ENCODE measurements at regions not wholly inside any gene's neighbourhood (a gene's known extent, or its start where the extent isn't known, plus 50 kb on each side); places are given as distances from the start of the nearest gene placed in this dataset.
"Not testable (repeated sequence)": the region's sequence is repeated elsewhere in the genome, so short reads cannot be mapped to it uniquely, and the experiment has no call there.

DNA sequence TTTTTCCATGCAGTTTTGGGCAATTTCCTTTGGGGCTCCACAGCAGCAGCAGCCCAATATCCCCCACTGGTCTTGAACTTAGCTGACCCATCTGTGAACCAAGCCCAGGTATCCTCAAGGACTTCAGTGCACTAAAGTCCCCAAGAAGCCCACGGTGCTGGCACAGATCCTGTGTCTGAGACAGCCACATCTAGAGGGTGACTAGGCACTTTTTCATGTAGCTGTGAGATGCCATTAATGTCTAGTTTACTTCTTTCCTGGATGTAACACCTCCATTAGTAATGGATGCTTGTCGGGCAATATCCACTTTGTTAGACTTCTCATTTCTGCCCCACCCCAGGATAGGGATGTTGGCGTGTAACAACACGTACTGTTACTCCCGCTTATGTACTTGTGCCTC is 117.9 kb downstream of the GPCPD1 start:
- DNase-seq: no peak

DNA sequence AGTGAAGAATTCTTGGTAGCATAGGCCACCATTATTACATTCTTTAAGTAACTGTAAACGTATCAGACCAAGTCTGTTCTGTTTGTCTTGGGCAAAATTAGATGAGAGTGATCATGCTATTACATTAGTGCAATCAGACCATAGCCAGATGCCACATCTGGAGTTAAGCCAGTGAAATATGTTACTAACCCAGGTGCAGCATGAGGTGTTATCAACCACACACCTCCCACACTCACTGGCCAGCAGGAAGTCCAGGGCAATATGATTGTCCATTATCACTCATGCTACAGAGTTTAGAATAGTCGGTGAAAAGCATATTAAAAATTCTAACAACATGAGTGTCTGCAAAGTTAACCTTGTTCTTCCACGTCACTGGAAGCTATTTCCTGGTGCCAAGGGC is 119.4 kb downstream of the GPCPD1 start:
- DNase-seq: no peak

- no peak for DNase-seq
Observed at GRCh38 chr20:5489601-5490000, 121.2 kb downstream of the GPCPD1 start.

GRCh38 chr20:5488823-5489222 is 122.0 kb downstream of the GPCPD1 start:
- no peak for DNase-seq

- no peak for DNase-seq
Observed at GRCh38 chr20:5486377-5487054, 124.3 kb downstream of the GPCPD1 start.

DNA sequence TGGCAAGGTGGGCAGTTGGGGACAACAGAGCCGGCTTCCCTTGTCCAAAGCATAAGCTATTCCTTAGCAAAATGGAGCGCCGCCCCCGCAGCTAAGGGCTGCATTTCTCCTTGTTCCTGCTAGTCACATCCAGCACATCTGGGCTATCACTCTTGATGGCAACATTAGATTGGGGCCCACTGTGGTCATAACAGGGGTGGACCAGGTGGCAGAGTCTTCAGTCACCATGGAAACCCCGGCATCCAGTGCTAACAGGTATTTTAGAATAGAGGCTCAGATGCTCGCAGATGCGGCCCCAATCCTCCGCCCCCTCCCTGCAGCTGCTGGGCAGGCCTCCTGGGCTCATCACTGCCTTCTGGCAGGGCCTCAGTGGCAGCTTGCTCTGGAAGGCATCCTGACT is 125.9 kb downstream of the GPCPD1 start:
- no peak for DNase-seq

GRCh38 chr20:5484346-5484745 is 126.5 kb downstream of the GPCPD1 start:
- peak; percentile 33 to 62 for DNase-seq

GRCh38 chr20:5482791-5483190 is 128.0 kb downstream of the GPCPD1 start:
- DNase-seq: peak; percentile 92 to 95

GRCh38 chr20:5481872-5482271 is 128.9 kb downstream of the GPCPD1 start:
- DNase-seq: no peak

DNA sequence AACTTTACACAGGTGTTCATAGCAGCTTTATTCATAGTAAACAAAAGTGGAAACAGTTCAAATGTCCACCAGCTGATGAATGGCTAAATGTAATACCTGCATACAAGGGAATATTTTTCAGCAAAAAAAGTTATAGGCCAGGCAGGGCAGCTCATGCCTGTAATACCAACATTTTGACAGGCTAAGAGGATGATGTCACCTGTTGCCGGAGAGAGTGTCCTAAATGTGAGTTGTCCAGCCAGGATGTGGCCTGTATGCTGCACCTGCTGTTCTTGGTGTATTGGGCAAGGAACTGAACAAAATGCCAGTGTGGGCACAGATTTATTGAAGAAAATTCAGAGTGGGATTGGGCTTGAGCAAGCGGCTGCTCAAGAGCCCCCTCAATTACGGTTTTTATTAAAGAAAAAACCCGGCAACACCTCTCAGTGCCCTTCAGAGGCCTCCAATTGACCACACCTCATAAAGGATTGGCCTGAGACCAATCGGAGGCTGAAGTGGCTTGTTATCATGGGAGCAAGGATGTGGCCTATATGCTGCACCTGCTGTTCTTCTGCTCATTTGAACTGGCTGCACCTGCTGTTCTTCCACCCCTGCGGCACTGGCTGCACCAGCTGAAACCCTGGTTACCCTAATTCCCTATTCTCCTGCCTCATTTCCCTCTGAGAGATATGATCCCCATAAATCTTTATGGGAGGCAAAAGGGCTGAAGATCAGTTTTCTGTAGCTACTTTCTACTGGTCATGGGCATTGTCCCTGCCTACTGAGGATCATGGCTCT is 129.8 kb downstream of the GPCPD1 start:
- DNase-seq: peak; percentile 97 to 98

DNA sequence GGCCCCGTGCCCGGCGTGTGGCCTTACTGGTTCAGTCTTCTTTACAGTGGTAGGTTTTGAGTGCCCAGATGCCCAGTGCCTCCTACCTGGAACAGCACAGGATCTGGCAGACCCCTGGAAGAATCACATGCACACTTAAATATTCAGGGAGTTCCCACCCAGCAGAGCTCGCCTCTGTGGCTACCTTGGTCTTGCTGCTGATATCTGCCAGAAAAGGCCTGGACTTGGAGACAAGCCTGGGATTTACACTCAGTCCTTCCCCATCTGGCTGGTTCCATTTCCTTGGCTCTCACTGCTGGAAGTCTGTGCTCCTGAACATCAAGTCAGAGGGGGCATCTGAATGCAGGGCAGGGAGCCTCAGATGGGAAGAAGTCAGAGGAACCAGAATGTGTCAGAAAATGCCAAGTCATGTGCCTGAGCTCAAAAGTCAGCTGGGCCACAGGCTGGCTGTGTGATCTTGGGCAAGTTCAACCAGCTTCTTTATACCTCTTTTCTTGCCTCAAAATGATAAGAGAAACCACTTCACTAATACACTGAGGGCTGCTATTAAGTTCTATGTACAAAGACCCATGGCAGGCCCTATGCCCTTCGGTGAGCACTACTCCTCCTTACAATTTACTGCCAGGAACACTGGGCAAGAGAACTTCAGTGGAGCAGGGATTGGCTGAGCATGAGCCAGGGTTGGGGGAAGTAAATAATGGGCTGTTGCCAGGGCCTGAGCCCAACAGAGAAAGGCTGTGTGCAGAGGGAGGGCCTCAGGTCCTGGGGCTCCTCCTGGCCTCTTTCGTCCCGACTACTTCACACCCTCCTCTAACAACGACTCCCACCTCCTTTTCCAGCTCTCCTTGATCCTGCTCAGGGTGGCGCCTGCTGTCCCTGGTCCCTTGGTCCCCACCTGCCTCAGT is 135.9 kb downstream of the GPCPD1 start:
- no peak for DNase-seq

DNA sequence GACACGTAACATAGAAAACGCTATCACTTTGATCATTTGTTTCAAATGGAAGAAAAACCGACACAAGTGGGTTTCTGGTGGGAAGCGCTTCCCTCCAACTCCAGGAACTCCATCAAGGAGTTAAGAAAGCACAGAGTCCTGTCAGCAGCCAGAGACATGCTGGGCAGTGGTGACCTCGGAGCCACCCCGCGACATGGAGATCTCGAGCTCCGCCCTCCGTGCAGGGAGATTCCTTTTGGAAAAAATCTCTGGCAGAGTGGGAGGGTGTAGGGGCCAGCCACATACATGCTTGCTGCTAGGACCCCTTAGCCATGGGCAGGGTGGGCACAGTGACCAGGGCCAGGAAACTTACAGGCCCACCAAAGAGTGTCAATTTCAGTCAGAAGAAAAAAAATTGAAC is 138.9 kb downstream of the GPCPD1 start:
- DNase-seq: not testable (repeated sequence)

- no peak for DNase-seq
Observed at GRCh38 chr20:5471368-5471767, 139.4 kb downstream of the GPCPD1 start.

DNA sequence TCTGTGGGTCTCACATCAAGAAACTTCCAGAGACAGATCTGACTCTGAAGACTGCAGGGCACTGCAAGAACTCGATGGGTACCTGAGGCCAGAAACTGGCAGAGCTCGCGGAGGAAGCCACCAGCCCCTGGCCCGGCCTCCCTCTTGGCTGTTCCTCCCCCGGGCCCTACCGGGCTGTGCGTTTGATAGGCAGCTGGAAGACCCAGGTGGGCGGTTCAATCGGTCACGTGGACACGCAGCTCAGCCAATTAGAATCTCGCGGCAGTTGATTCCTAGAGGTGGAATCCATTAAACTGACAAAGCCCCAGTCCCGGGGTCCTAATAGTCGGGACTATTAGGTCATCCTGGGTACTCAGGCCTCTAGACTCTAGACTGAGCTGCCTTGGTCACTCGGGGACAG is 139.9 kb downstream of the GPCPD1 start:
- peak; percentile 73 to 82 for DNase-seq

DNA sequence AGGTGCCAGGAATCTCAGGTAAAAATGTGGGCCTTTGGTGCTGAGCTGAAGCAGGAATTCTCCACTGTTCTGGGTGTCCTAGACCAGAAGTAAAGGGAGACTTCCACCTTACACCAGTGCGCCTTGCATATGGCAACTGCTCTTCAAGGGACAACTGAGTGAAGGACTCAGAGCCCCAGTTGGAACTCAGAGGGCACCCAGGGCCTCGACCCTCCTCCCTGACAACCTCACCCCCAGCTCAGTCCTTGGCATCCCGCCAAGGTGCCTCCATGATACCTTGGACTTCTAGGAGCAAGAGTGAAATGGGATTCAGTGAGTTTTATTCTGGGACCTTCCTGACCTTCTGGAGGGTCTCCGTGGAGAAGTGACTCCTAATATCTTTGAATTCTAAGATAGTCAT is 140.3 kb downstream of the GPCPD1 start:
- no peak for DNase-seq

GRCh38 chr20:5469111-5469510 is 141.7 kb downstream of the GPCPD1 start:
- peak; percentile 36 to 41 for DNase-seq

- DNase-seq: no peak
Observed at GRCh38 chr20:5467086-5467485, 143.7 kb downstream of the GPCPD1 start.

DNA sequence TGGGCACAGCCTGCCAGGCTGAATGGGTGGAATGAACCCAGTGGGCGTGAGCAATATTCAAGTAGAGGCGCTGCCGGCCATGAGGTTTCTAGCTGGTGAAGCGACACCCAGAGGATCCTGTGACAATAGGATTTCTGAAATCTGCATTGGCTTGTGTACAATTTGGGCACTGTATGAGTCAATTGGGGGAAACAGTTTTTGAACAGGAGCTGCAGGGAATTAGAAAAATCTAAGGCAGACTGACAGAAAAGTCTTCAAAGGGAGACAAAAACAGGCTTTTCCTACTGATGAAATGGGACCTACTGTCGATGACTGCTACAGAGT is 145.2 kb downstream of the GPCPD1 start:
- DNase-seq: no peak

- DNase-seq: peak in 1 of 2 experiments; percentile 34
Observed at GRCh38 chr20:5464901-5465603, 145.8 kb downstream of the GPCPD1 start.

DNA sequence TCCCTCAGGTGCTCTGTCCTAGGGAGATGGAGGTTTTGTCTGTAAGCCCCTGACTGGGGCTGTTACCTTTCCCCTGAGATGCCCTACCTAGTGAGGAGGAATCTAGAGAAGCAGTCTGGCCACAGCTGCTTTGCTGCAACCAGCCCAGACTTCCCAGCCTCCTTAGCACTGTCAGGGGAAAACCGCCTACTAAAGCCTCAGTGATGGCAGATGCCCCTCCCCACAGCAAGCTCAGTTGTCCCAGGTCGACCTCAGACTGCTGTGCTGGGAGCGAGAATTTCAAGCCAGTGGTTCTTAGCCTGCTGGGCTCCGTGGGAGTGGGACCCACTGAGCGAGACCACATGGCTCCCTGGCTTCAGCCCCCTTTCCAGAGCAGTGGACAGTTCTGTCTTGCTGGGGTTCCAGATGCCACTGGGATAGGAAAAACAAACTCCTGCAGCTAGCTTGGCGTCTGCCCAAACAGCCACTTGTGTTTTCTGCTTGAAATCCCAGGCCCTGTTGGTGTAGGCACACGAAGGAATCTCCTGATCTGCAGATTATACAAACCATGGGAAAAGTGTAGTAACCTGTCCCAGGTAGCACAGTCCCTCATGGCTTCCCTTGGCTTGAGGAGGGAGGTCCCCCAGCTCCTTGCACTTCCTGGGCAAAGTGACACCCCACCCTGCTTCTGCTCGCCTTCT is 146.4 kb upstream of the PROKR2 start:
- DNase-seq: peak; percentile 19 to 40

- DNase-seq: peak; percentile 16 to 56
Observed at GRCh38 chr20:5453745-5454144, 137.0 kb upstream of the PROKR2 start.

- DNase-seq: not testable (repeated sequence)
Observed at GRCh38 chr20:5453316-5453715, 136.6 kb upstream of the PROKR2 start.

Measured in SHP77 (cell line).